SU-DHL-6 (cell line): ENCODE measurements at regions not wholly inside any gene's neighbourhood (a gene's known extent, or its start where the extent isn't known, plus 50 kb on each side); places are given as distances from the start of the nearest gene placed in this dataset.

Experiments used
- H2AFZ ChIP-seq: fragments of 200-600 bp; sonication (generic); 2 replicates; pipeline ENCODE4 v1.6.1; 2014; ENCODE audit warnings: low read depth, mild to moderate bottlenecking, moderate library complexity, mixed read lengths, antibody characterized with exemption, low read length; ENCODE audit not compliant: severe bottlenecking
- H3F3A ChIP-seq: fragments of 200-600 bp; shearing (Covaris generic); 2 replicates; pipeline ENCODE4 v1.6.0; 2016; ENCODE audit warnings: antibody characterized with exemption, mild to moderate bottlenecking; ENCODE audit not compliant: insufficient read depth
- H3K27ac ChIP-seq: fragments of 200-600 bp; sonication (generic); 2 replicates; pipeline ENCODE4 v1.5.1; 2016; ENCODE audit warnings: low read depth, mild to moderate bottlenecking, low read length, moderate library complexity, mixed read lengths
- H3K27me3 ChIP-seq: fragments of 200-600 bp; sonication (generic), shearing (Covaris generic); 2 replicates; pipeline ENCODE4 v1.6.0; 2014; ENCODE audit warnings: mild to moderate bottlenecking, low read length
- H3K36me3 ChIP-seq: fragments of 200-600 bp; sonication (generic); 2 replicates; pipeline ENCODE4 v1.6.1; 2014; ENCODE audit warnings: mild to moderate bottlenecking, low read length, mixed read lengths
- H3K4me2 ChIP-seq: fragments of 300-600, 200-600 bp; shearing (Covaris generic), sonication (generic); 2 replicates; pipeline ENCODE4 v1.6.0; 2014; ENCODE audit warnings: low read length, low read depth, mild to moderate bottlenecking; ENCODE audit not compliant: poor library complexity, severe bottlenecking
- H3K4me3 ChIP-seq: fragments of 200-600 bp; sonication (generic); 2 replicates; pipeline ENCODE4 v1.5.1; 2014; ENCODE audit warnings: antibody characterized with exemption, low read length, mild to moderate bottlenecking, mixed read lengths; ENCODE audit not compliant: insufficient read depth, poor library complexity, severe bottlenecking
- H3K79me2 ChIP-seq: fragments of 200-600 bp; sonication (generic); 2 replicates; pipeline ENCODE4 v1.6.1; 2014; ENCODE audit warnings: mild to moderate bottlenecking, low read length, moderate library complexity; ENCODE audit not compliant: insufficient read depth
- H3K9ac ChIP-seq: fragments of 200-600 bp; sonication (generic); 2 replicates; pipeline ENCODE4 v1.7.0; 2014; ENCODE audit warnings: mild to moderate bottlenecking, low read length
- H3K9me2 ChIP-seq: fragments of 200-600 bp; sonication (generic); replicated peaks from 2 replicates; pipeline ENCODE4 v1.6.1; 2014; ENCODE audit warnings: low read length; ENCODE audit not compliant: insufficient read depth
- H3K9me3 ChIP-seq: fragments of 200-600 bp; sonication (generic); 2 replicates; pipeline ENCODE4 v1.6.1; 2014; ENCODE audit warnings: low read length, mixed read lengths; ENCODE audit not compliant: insufficient read depth
- H4K20me1 ChIP-seq: fragments of 200-600 bp; sonication (generic); 2 replicates; pipeline ENCODE4 v1.6.1; 2014; ENCODE audit warnings: low read depth, mild to moderate bottlenecking, antibody characterized with exemption, low read length, moderate library complexity, mixed read lengths
- CTCF ChIP-seq: fragments of 200-600 bp; sonication (generic); IDR thresholded peaks from one replicate; pipeline ENCODE4 v1.5.1; 2017; ENCODE audit warnings: antibody characterized with exemption, mild to moderate bottlenecking, low read length, moderate library complexity; ENCODE audit not compliant: insufficient read depth, poor library complexity, severe bottlenecking
- EZH2phosphoT487 ChIP-seq: fragments of 200-600 bp; sonication (generic), shearing (Covaris generic); conservative IDR thresholded peaks from 2 replicates; pipeline ENCODE4 v1.6.1; 2018; ENCODE audit warnings: mild to moderate bottlenecking, antibody characterized with exemption, low read length, moderate library complexity, mixed read lengths

GRCh38 chr2:100630473-100630977 lies 67.7 kb downstream of the PDCL3 start:
- no peaks in the 10 kb centered on the region; the same call in 1 of the 2 replicates for H3K27me3 ChIP-seq
- H3K79me2 ChIP-seq = no peaks in the 10 kb centered on the region
- H3K9me3 ChIP-seq = no peaks in the 10 kb centered on the region
- no peaks in the 10 kb centered on the region for H3K9me2 ChIP-seq
- no peak overlapping the region for H3K4me3 ChIP-seq
- TF ChIP-seq EZH2phosphoT487 = no peak
- TF ChIP-seq CTCF = no peak
- H3K4me2 ChIP-seq = no peak overlapping the region
- no peak overlapping the region for H2AFZ ChIP-seq
- H3K36me3 ChIP-seq = no peaks in the 10 kb centered on the region
- no peaks in the 10 kb centered on the region for H3F3A ChIP-seq
- no peaks in the 10 kb centered on the region for H4K20me1 ChIP-seq
- no peak overlapping the region for H3K27ac ChIP-seq
- no peak overlapping the region for H3K9ac ChIP-seq

- Histone ChIP-seq H3K4me3 (no peak overlapping the region), H4K20me1 (no peaks in the 10 kb centered on the region), H3K9me3 (no peaks in the 10 kb centered on the region), H3K27me3 (no peaks in the 10 kb centered on the region; the same call in 1 of the 2 replicates), H3K4me2 (no peak overlapping the region), H3K9ac (no peak overlapping the region), H3K36me3 (no peaks in the 10 kb centered on the region), H3K9me2 (no peaks in the 10 kb centered on the region), H3F3A (no peaks in the 10 kb centered on the region), H3K79me2 (no peaks in the 10 kb centered on the region), H2AFZ (no peak overlapping the region), H3K27ac (no peak overlapping the region)
- TF ChIP-seq CTCF (no peak), EZH2phosphoT487 (no peak)
Observed at GRCh38 chr2:100632037-100632436, 69.2 kb downstream of the PDCL3 start.

- Histone ChIP-seq H2AFZ (no peak overlapping the region), H3F3A (no peaks in the 10 kb centered on the region), H3K4me3 (no peak overlapping the region), H3K36me3 (no peaks in the 10 kb centered on the region), H3K4me2 (no peak overlapping the region), H3K27ac (no peak overlapping the region), H3K9ac (no peak overlapping the region), H3K9me2 (no peaks in the 10 kb centered on the region), H3K9me3 (no peaks in the 10 kb centered on the region), H3K79me2 (no peaks in the 10 kb centered on the region), H3K27me3 (no peaks in the 10 kb centered on the region; the same call in 1 of the 2 replicates), H4K20me1 (no peaks in the 10 kb centered on the region)
- TF ChIP-seq CTCF (no peak), EZH2phosphoT487 (no peak)
Observed at GRCh38 chr2:100632759-100633158, 70.0 kb downstream of the PDCL3 start.
